ENCODE measurements at regions not wholly inside any gene's neighbourhood (a gene's known extent, or its start where the extent isn't known, plus 50 kb on each side); places are given as distances from the start of the nearest gene placed in this dataset.
"Not testable (repeated sequence)": the region's sequence is repeated elsewhere in the genome, so short reads cannot be mapped to it uniquely, and the experiment has no call there.

DNA sequence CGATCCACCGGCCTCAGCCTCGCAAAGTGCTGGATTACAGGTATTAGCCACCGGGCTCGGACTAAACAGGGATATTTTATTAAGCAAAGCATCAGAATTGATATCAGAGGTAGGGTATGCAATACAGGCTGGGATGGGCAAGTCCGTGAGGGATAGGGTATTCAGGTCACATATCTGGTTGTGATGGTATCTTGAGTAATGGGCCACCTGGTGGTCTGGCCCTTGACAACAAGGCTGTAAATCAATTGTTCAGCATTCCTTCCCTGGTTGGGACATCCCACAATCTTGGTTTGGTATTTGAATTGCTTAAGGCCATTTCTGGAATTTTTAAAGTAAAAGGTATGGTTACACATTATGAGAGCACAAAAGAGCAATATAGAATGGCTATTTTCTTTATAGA lies 1588.0 kb downstream of the SLITRK1 start:
- in situ Hi-C loops (cut with MboI; ENCODE audit: low sequenced_read_pairs), result no loop called here

DNA sequence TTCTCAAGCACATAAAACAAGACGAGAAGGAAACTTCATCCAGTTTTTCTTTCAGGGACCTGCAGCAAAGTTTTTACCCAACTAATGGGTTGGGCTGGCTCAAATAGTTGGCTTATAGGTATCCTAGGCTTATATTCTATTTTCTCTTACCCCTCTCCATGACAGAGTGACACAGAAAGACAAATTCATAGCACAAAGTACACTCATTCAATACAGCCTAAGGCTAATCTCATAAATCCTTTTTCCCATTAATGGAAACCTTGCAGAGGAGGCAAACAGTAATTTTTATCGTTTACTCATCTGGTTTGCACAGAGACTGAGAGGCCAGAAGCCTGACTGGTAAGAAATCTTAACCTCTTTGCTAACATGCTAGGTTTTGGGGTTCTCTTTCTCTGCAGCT lies 1589.9 kb downstream of the SLITRK1 start:
- in situ Hi-C loops (cut with MboI; ENCODE audit: low sequenced_read_pairs), result no loop called here

DNA sequence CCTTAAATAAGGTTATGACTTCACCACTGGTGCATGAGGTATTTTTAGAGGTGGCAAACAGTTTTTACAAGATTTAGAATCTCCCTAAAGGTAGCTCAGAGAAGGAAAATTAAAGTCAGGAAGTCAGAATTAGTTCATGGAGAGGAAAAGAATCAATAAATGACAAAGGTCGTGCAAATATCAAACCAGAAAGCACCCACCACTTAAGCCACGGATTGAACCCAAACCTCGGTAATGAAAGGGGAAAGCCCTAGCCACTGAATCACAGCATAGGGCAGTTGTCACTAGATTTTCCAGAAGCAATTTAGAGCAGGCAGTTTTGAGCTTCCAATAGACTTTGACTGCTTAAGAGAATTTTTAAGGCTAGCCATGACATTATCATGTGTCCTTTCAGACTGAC lies 1590.4 kb downstream of the SLITRK1 start:
- in situ Hi-C loops (cut with MboI; ENCODE audit: low sequenced_read_pairs), result no loop called here

DNA sequence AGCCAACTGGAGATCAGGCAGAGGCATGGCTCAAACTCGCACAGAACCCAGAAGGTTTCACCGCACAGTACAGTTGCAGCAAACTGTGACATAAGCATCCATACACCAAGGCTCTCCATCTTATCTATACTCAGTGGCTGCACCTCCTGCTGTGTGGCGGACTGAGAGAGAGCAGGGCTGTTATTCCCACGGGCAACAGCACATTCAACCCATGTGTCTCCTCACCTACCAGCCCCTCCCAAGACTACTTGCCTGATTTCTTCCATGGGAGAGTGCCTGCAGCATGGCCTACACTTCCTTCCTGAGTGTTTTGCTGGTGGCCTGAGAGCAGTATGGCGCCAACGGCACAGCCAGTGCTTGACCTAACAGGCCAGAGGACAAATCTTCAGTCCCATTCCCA lies 1606.6 kb downstream of the SLITRK1 start:
- in situ Hi-C loops (cut with MboI; ENCODE audit: low sequenced_read_pairs), result no loop called here

DNA sequence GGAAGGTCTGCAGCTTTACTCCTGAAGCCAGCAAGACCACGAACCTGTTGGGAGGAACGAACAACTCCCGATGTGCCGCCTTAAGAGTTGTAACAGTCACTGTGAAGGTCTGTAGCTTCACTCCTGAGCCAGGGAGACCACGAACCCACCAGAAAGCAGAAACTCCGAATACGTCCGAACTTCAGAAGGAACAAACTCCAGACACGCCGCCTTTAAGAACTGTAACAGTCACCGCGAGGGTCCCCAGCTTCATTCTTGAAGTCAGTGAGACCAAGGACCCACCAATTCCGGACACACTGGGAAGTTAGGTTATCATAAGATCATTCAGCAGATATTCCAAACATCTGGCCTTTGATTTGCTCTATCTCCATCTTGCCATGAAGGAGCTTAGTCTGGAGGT lies 1623.0 kb downstream of the SLITRK1 start:
- in situ Hi-C loops (cut with MboI; ENCODE audit: low sequenced_read_pairs), result no loop called here

DNA sequence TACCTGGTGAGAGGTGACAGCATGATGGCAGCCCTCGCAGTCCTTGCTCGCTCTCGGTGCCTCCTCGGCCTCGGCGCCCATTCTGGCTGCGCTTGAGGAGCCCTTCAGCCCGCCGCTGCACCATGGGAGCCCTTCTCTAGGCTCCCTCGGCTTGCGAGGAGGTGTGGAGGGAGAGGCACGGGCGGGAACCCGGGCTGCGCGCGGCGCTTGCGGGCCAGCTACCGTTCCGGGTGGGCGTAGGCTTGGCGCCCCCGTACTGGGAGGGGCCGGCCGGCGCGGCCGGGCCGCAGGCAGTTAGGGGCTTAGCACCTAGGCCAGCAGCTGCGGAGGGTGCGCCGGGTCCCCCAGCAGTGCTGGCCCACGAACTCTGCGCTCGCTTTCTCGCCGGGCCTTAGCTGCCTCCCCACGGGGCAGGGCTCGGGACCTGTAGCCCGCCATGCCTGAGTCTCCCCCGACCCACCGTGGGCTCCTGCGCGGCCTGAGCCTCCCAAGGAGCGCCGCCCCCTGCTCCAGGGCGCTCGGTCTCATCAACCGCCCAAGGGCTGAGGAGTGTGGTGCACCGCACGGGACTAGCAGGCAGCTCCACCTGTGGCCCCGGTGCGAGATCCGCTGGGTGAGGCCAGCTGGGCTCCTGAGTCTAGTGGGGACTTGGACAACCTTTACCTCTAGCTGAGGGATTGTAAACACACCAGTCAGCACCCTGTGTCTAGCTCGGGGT lies 1624.3 kb downstream of the SLITRK1 start:
- in situ Hi-C loops (cut with MboI; ENCODE audit: low sequenced_read_pairs), result no loop called here

DNA sequence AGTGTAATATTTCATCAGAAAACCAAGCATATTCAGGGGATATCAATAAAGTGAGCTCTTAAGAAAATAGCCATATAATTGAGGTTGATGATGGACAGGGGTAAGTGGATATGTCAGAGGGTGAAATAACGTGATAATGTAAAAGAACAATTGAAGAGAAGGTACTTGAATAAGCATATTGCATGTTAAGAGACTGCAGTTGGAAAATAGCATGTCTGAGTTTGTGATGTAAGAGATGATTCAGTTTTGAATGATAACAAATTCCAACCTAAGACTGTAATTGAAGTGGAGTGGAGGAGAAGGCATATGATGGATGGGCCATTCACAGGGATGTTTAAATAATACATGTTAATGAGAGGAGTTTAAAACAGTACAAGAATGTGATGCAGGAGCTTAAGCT lies 1633.5 kb downstream of the SLITRK1 start:
- in situ Hi-C loops (cut with MboI; ENCODE audit: low sequenced_read_pairs), result no loop called here

DNA sequence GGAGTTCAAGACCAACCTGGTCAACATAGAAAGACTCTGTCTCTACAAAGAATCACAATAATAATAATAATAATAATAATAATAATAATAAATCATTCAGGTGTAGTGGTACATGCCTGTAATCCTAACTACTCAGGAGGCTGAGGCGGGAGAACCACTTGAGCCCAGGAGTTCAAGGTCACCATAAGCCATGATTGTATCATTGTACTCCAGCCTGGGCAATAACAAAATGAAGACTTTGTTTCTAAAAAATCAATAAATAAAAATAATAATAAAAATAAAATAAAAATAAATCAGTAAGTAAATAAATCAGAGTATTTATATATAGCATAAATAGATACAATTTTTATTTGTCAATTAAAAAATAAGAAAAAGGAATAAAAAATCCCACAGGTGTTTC lies 1636.4 kb downstream of the SLITRK1 start:
- in situ Hi-C loops (cut with MboI; ENCODE audit: low sequenced_read_pairs), result no loop called here

DNA sequence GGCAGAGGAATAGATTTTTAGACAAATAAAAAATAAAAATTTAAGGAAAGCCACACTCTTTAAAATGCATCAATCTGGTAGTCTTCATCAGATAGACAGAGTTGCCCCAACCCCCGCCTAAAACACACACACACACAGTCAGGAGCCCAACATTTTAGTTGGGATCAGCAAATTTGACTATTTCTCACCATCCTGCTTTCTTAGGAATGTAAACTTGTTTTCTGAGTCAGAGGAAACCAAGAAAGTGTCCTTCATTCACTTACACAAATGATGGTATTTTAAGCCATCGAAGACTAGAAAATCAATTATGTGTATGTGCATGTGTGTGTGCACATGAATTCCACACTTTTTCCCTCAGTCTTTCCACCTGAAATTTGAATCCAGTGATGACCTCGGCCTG lies 1657.5 kb downstream of the SLITRK1 start:
- in situ Hi-C loops (cut with MboI; ENCODE audit: low sequenced_read_pairs), result no loop called here

DNA sequence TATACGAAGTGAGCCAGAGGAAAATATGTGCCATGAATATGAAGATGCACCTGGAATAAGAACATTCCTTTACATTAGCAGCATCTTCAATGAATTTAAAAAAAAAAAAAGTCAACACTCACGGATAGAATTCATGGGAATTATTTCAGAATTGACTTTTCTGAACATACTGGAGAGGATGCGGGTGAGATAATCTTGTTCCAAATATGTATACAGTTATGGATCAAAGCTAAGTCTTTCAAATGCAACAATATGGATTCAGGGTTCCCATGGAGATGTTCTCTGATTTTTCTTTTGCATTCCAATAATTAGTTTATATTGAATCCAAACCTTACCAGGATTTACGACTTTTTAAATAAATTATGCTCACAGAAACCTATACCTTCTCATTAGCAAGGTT lies 1660.7 kb downstream of the SLITRK1 start:
- in situ Hi-C loops (cut with MboI; ENCODE audit: low sequenced_read_pairs), result no loop called here

DNA sequence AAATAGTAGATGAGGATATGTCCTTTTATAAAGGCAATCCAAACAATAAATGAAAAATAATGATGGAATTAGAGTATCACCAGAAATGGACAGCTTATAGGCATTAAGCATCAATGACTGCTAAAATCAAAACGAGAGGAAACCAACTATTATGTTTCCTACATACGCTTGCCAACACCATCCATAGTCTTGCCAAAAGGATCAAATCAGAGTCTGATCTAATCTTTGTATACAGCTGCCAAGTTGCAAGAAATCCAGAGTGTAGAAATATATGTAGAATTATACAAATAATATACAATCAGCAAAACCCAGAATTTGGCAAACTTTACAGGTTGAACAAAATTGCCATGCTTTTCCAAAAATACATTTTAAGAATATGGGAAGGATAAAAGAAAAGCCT lies 1661.6 kb downstream of the SLITRK1 start:
- in situ Hi-C loops (cut with MboI; ENCODE audit: low sequenced_read_pairs), result no loop called here

DNA sequence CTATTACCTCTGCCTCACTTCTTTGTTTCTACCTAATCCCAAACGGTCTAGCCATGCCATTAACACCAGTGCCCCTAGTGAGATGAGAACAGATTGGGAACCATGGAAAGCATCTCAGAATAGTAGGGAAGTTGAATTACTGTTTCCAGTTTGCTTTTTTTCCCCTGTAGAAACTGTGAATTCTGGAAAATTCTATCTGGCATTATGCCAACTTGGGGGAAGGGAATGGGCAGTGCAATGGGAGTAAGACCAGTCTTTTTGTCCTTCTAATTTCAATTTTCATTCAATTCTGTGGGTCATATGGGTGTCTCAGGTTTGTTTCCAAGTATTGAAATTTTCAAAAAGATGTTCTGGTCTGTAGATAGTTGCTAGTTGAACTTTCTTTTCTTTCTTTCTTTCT lies 1666.1 kb downstream of the SLITRK1 start:
- in situ Hi-C loops (cut with MboI; ENCODE audit: low sequenced_read_pairs), result no loop called here

DNA sequence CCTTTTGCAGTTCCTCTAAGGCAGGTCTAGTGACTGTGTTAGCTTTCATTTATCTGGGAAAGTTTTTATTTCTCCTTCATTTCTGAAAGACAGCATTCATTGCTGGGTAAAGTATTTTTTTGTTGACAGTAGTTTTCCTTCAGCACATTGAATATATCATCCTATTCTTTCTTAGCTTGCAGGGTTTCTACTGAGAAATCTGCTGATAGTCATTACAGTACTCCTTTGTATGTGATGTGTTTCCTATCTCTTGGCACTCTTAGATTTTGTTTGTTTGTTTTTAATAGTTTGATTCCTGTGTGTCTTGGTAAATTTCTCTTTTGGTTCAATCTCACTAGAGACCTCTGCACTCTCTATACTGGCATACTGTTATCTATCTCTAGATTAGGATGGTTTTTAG lies 1667.9 kb downstream of the SLITRK1 start:
- in situ Hi-C loops (cut with MboI; ENCODE audit: low sequenced_read_pairs), result no loop called here

DNA sequence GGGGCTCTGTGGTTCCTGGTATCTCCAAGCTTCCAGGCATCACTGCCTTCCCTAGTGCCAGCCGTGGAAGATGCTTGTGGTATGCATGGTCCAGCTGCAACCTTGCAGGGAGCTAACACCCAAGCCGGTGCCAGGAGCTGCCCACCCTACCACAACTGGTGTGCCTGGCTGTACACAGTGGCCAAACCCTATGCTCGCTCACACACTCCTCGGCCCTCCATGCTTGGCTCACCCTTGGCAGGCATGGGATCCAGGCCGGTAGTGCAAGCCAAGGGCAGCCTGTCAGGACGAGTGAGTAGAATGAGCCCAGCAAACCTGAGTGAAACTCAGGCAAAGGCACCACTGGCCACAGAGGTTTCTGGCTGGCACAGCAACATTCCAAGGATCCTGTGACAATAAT lies 1676.0 kb downstream of the SLITRK1 start:
- in situ Hi-C loops (cut with MboI; ENCODE audit: low sequenced_read_pairs), result no loop called here

DNA sequence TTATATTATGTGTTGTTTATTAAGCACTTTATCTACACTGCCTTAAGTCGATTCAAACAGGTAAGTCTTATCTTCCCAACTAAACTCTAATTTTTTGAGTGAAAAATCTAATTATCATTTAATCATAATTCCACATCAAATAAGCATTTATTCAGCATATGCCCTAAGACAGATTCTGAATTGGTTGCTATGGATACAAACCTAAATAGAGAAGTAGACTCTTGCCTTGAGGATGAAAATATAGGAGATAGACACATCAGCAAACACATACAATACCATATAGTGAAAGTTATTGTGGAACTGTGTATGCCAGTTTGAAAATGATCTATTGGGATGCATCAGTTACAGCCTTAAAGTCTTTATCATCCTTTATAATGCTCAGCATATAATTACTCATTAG lies 1679.9 kb downstream of the SLITRK1 start:
- in situ Hi-C loops (cut with MboI; ENCODE audit: low sequenced_read_pairs), result no loop called here

DNA sequence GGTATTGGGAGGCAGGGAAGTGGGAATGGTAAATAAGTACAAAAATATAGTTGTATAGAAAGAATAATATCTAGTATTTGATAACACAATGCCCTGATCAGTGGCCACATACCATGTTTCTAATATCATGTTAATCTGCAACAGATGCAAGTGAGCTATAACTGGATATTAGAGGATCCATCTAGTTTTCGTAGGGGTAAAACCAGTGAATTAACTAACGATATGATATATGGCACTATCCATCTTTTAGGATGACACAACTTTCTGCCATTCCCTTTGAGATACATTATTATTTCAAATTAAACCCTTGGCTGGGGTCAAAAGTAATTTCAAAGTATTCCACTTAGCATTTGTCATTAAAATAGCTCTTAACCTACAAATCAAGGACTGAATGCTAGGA lies 1686.2 kb downstream of the SLITRK1 start:
- in situ Hi-C loops (cut with MboI; ENCODE audit: low sequenced_read_pairs), result no loop called here

DNA sequence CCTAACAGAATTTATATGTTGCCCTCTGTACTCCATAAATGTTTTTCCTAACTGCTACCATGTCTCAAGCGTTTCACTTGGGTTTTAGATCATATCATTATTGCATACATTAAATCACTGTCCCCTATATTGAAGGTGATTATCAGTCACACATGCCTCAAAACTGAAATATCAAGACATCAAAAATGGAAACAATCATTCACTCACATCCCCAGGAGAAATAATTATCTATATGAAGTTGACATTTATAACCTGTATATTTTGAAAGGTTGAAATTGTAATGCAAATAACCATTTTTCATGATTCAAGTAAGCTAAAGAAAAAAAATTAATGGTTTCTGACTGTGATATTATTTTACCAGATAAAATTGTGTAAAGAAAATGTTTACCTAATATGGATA lies 1695.0 kb downstream of the SLITRK1 start:
- in situ Hi-C loops (cut with MboI; ENCODE audit: low sequenced_read_pairs), result no loop called here

DNA sequence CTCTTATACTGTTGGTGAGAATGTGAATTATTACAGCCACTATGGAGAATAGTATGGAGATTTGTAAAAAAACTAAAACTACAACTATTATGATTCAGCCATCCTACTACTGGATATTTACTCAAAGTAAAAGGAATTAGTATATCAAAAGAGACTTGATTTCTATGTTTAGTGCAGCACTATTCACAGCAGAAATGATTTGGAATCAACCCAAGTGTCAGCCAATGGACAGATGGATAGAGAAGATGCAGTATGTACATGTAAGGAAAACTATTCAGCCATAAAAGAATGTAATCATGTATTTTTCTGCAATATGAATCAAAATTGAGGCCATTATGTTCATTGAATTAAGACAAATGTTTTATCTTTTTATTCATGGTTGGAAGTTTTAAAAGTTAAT lies 1705.5 kb downstream of the SLITRK1 start:
- in situ Hi-C loops (cut with MboI; ENCODE audit: low sequenced_read_pairs), result no loop called here

DNA sequence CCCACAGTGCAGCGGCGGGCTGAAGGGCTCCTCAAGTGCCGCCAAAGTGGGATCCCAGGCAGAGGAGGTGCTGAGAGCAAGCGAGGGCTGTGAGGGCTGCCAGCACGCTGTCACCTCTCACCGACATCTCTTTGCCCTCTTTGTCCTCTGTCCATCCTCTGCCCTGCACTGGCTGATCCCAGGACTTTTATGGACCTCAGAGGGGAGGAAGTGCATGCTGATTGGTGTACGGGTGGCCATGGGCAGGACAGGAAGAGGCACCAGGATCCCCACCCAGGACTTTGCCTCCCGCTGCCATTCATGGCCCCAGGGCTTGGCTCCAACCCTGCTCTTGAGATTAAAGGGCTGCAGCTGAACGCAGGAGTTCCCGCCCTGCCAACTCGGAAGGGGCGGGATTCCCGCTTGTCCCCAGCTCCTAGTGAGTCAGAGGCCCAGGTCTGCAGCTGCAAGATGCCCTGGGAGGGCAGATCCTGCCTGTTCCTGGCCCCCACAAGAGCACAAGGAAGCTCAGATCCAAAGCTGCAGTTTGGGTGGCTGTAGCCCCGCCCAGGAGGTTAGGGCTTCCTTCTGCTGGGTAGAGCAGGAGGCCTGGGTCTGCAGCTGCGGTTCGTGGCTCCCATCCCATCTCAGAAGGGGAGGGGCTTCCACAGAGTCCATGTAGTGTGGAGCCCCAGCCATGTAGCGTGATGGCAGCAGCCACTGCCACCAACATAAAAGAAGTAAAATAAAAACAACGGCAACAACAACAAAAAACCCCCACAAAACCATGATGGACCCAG lies 1716.7 kb downstream of the SLITRK1 start:
- in situ Hi-C loops (cut with MboI; ENCODE audit: low sequenced_read_pairs), result no loop called here

DNA sequence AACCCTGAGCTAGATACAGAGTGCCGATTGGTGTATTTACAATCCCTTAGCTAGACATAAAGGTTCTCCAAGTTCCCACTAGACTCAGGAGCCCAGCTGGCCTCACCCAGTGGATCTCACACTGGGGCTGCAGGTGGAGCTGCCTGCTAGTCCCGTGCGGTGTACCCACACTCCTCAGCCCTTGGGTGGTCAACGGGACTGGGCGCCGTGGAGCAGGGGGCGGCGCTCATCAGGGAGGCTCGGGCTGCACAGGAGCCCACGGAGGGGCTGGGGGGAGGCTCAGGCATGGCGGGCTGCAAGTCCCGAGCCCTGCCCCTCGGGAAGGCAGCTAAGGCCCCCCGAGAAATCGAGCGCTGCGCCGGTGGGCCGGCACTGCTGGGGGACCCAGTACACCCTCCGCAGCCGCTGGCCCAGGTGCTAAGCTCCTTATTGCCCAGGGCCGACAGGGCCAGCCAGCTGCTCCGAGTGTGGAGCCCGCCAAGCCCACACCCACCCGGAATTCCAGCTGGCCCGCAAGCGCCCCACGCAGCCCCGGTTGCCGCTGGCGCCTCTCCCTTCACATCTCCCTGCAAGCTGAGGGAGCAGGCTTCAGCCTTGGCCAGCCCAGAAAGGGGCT lies 1717.4 kb downstream of the SLITRK1 start:
- in situ Hi-C loops (cut with MboI; ENCODE audit: low sequenced_read_pairs), result not testable (repeated sequence)

DNA sequence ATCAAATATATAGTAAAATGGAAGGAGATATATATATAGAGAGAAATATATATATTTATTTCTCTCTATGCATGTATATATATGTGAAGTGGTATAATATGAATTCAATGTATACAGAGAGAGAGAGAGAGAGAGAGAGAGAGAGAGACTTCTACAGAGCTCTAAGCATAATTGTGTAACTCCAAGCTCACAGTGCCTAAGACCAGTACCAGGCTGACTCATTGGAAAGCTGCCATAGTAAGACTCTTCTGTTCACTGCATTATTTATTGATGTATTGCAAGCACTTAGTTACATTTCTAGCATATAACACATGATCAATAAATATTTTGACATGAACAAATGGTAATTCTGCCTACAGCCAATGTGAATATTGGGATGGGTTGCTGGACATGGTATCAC lies 1734.7 kb downstream of the SLITRK1 start:
- in situ Hi-C loops (cut with MboI; ENCODE audit: low sequenced_read_pairs), result no loop called here

DNA sequence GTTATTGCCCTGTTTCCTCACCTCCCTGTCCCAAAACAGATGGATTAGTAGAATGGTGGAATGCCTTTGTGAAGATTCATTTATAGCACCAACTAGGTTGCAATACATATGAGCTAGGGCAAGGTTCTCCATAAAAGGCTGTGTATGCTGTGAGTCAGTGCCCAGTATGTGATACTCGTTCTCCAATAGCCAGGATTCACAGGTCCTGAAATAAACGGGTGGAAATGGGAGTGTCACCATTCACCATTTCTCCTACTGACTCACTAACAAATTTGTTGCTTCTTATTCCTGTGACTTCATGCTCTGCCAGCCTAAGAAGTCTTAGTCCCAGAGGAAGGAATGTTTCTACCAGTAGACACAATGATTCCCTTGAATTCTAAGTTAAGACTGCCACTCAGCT lies 1745.4 kb downstream of the SLITRK1 start:
- in situ Hi-C loops (cut with MboI; ENCODE audit: low sequenced_read_pairs), result no loop called here

Data from HL-60/S4 treated with phorbol 12-myristate 13-acetate at 8.2 ng/mL for 4 days and 3 days (cell line).